GM20431 (cell line): ENCODE measurements at regions not wholly inside any gene's neighbourhood (a gene's known extent, or its start where the extent isn't known, plus 50 kb on each side); places are given as distances from the start of the nearest gene placed in this dataset.

Experiments used
- in situ Hi-C: fragments of 300-500 bp; cut with MseI, MboI; formaldehyde crosslinking; loops from one replicate; pipeline ENCODE4 v1.15.0; 2020; ENCODE audit warnings: low sequenced_read_pairs; ENCODE audit not compliant: unreplicated experiment

GRCh38 chr4:130485371-130485770 is 1389.4 kb downstream of the C4orf33 start:
- in situ Hi-C loops: no loop called here

- in situ Hi-C loops: no loop called here
Measured at GRCh38 chr4:130486186-130486585, 1390.2 kb downstream of the C4orf33 start.

DNA sequence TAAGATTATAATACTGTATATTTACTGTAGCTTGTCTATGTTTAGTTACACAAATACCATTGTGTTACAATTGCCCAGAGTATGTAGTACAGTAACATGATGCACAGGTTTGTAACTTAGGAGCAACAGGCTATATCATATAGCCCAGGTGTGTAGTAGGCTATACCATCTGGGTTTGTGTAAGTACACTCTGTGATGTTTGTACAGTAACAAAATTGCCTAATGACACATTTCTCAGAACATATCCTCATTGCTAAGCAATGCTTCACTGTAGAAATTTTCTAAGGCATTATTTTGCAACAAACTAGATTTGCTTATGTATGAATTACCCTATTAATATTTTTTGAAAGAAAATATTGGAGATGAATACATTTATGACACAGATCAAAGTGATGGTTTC is 1390.9 kb downstream of the C4orf33 start:
- in situ Hi-C loops: no loop called here

DNA sequence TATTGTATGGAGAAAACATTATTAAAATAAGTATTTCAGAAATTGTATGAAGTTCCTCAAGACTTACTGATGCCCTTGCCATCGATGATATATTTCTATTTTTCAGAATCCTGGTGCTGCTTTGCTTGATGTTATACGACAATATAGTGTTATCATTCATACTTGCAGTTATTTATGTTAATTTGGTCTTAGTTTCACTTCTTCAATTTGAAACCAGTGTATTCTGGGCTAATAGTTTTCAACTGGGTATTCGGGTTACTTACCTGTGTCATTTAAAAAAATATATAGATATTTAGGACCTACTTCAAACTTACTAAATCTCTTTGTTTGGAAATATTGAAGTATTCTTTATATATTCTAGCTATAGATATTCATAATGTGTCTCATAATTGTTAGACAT is 1414.7 kb downstream of the C4orf33 start:
- in situ Hi-C loops: no loop called here

- in situ Hi-C loops: no loop called here
Measured at GRCh38 chr4:130511776-130512175, 1415.8 kb downstream of the C4orf33 start.

DNA sequence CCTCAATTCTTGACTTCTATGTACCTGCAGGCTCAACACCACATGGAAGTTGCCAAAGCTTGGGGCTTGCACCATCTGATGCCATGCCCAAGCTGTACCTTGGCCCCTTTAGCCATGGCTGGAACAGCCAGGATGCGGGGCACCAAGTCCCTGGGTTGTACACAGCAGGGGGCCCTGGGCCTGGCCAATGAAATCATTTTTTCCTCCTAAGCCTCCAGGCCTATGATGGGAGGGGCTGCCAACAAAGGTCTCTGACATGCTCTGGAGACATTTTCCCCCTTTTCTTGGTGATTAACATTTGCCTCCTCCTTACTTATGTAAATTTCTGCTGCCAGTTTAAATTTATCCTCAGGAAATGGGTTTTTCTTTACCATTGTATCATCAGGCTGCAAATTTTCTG is 1428.1 kb downstream of the C4orf33 start:
- in situ Hi-C loops: no loop called here

GRCh38 chr4:130530505-130530904 is 1434.6 kb downstream of the C4orf33 start:
- in situ Hi-C loops: no loop called here

DNA sequence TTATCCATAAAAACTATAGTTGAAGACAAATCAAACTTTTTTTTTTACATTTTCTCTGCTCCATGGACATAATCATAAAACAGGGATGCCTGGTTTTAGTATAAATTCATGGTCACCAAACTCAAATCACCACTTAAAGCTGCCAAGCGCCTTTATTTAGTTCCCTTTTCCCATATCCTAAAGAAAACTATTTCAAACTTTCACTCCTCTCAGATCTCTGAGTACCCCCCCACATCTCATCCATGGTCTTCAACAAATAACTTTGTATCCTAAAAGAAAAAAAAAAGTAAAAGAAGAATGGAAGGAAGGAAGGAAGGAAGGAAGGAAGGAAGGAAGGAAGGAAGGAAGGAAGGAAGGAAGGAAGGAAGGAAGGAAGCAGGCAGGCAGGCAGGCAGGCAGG is 1438.7 kb downstream of the C4orf33 start:
- in situ Hi-C loops: no loop called here

DNA sequence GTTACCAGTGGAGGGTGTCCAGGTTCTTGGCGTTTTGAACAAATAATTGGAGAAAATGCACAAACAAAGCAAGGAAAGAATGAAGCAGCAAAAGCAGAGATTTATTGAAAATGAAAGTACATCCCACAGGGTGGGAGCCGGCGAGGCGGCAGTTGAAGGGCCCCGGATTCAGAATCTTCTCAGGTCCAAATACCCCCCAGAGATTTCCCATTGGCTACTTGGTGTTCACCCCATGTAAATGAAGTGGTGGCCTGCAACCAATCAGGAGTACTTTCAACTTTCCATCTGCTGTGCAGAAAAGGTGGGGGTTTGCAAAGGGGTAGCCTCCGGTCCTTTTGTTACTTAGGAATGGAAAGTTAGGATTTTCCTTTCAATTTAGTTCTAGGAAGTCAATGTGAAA is 1447.0 kb downstream of the C4orf33 start:
- in situ Hi-C loops: no loop called here

- in situ Hi-C loops: no loop called here
Measured at GRCh38 chr4:130545171-130545570, 1449.2 kb downstream of the C4orf33 start.

- in situ Hi-C loops: no loop called here
Measured at GRCh38 chr4:130545596-130545995, 1449.6 kb downstream of the C4orf33 start.

GRCh38 chr4:130559268-130559667 is 1463.3 kb downstream of the C4orf33 start:
- in situ Hi-C loops: no loop called here

DNA sequence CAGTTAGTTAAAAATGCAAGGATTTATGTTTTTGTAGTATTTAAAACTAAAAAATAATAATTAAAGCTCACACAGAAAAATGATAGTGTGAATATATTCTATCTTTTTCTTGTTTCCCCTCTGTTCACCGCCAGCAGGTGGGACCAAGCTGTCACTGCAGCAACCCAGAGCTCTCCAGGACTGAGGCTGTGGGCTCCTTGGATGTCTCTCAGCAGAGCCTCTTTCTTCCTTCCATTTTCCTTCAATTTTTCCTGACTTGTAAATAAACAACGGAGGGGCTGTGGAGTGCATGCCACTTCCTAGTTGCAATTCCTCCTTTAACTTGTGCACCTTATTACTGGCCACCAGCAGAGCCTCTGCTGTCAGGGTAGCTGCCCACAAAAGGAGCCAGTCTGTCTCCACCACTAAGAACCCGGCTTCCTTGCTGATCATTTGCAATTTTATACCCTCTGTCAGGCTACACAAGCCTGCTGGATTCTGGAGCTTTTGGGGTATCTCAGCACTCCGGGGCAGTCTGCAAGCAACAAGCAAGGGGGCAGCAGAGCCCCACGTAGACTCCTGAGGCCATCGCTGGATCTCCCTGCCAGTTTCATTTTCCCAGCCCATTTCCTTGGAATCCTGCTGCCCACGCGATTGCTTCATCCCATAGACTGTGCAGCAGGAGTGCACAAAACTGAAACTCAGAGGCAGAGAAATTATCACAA is 1467.4 kb downstream of the C4orf33 start:
- in situ Hi-C loops: no loop called here

DNA sequence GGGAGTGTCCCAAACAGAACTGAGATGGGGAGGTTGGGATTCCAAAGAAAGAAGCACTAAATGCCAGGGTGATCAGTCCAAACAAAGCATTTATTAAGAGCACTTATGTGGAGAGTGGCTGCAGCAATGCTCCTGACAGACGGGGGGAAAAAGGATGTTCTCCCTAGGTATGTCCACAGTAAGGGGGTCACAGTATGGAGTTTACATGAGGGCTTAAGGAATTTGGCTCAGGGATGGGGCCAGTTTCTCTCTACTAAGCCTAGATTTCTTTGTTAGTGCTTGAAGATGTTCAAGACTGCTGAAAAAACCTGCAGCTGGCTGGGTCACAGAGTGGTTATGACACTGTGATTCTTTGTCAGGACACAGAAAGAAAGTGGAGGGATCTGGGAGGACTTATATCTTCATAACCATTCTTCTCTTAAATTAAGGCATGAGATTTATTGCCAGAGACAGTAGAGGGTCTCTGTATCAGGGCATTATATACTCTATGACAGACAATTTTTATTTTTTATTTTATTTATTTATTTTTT is 1468.0 kb downstream of the C4orf33 start:
- in situ Hi-C loops: no loop called here

DNA sequence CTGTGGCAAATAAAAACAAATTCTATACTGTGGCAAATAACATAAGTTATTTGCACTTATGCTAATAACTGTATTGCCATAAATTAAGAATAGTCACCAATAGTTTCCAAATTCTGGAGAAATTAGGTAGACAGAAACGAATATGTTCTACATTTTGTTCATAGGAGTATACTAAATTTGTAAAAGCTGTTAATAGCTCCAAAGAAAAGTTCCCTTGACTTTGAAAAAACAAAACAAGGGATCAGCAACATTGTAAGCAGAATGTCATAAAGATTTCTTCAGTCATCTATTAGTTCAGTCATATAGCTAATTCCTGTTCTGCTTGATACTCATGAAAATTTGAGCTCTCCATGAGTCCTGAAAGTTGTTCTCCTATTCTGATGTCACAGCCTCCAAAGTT is 1472.8 kb downstream of the C4orf33 start:
- in situ Hi-C loops: no loop called here

DNA sequence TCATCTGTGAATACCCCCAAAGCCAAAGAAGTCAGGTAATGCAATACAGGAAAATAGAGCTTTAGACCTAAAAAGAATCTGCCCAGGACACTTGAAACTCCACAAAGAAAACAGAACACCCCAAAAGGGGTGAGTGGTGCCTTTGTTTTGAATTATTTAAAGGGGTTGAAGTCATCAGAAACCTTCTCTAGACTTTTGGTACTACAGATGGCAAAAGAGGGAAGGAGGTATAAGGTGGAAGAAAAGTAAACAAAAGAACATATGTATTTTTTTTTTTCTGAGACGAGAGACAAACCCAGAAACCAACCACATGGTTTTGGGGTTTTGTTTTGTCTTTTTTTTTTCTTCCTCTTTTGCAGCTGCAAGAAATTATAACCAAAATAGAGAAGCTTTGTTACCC is 1477.8 kb downstream of the C4orf33 start:
- in situ Hi-C loops: no loop called here

GRCh38 chr4:130574215-130574614 is 1478.3 kb downstream of the C4orf33 start:
- in situ Hi-C loops: no loop called here

DNA sequence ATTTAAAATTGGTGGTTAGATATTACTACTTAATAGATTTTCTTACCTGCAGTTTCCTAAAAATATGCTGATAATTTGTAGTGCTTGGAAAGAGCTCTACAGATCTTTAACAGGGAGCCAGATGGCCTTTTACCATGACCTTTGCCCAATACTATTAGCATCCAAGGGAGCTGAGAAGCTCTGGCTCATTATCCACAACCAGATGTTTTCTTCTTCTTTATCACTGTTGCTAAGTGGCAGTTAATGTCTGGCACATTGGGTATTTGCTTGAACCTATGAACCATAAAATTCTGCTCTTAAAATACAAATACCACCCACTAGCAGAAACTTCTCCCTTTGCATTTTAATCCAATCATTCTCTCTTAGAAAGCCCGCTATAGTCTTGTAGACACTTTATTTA is 1480.3 kb downstream of the C4orf33 start:
- in situ Hi-C loops: no loop called here

DNA sequence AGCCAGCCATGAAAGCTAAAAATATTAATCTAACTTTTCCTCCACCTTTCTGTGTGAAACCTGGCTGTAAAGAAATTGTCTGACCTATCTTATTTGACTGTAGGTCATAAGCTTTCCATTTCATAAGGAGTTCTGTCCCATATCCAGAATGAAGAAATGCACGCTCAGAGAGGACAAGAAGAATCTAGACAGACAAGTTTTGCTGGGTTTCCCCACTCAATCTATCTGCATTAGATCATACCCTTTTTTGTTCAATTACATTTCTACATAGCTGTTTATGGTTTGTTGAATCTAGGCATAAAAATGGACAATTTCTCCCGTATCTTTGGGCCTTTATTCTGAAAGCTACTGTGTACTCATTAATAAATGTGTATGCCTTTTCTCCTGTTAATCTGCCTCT is 1495.1 kb downstream of the C4orf33 start:
- in situ Hi-C loops: no loop called here

- in situ Hi-C loops: no loop called here
Measured at GRCh38 chr4:130600706-130601105, 1504.8 kb downstream of the C4orf33 start.

GRCh38 chr4:130603043-130603442 is 1507.1 kb downstream of the C4orf33 start:
- in situ Hi-C loops: no loop called here

- in situ Hi-C loops: no loop called here
Measured at GRCh38 chr4:130608121-130608520, 1512.2 kb downstream of the C4orf33 start.
